NCI-H1436 (cell line): ENCODE measurements at regions not wholly inside any gene's neighbourhood (a gene's known extent, or its start where the extent isn't known, plus 50 kb on each side); places are given as distances from the start of the nearest gene placed in this dataset.
"Not testable (repeated sequence)": the region's sequence is repeated elsewhere in the genome, so short reads cannot be mapped to it uniquely, and the experiment has no call there.

Experiments
- DNase-seq: peaks from one replicate; lab custom pipeline; 2025; lab: John Stamatoyannopoulos, UW

GRCh38 chr9:27818348-27818747, 245.1 kb upstream of the C9orf72 start:
- DNase-seq, result no peak

- no peak for DNase-seq
These were observed 255.6 kb upstream of the C9orf72 start for GRCh38 chr9:27828908-27829307.

GRCh38 chr9:27829621-27830020, 256.3 kb upstream of the C9orf72 start:
- no peak for DNase-seq

GRCh38 chr9:27832108-27832507, 258.8 kb upstream of the C9orf72 start:
- not testable (repeated sequence) for DNase-seq

GRCh38 chr9:27835286-27835685, 262.0 kb upstream of the C9orf72 start:
- no peak for DNase-seq

GRCh38 chr9:27835746-27836145, 262.5 kb upstream of the C9orf72 start:
- DNase-seq, result no peak

- DNase-seq, result no peak
These were observed 263.6 kb upstream of the C9orf72 start for GRCh38 chr9:27836661-27837401.

- no peak for DNase-seq
These were observed 265.6 kb upstream of the C9orf72 start for GRCh38 chr9:27838876-27839275.

- not testable (repeated sequence) for DNase-seq
These were observed 266.5 kb upstream of the C9orf72 start for GRCh38 chr9:27839767-27840166.

GRCh38 chr9:27844797-27845196, 271.5 kb upstream of the C9orf72 start:
- no peak for DNase-seq

- no peak for DNase-seq
These were observed 274.1 kb upstream of the C9orf72 start for GRCh38 chr9:27847380-27847779.

- no peak for DNase-seq
These were observed 274.5 kb upstream of the C9orf72 start for GRCh38 chr9:27847818-27848217.

- DNase-seq, result no peak
These were observed 275.0 kb upstream of the C9orf72 start for GRCh38 chr9:27848315-27848714.

GRCh38 chr9:27851858-27852257, 278.6 kb upstream of the C9orf72 start:
- DNase-seq, result no peak

GRCh38 chr9:27853529-27853928, 280.2 kb upstream of the C9orf72 start:
- no peak for DNase-seq

GRCh38 chr9:27856054-27856453, 282.8 kb upstream of the C9orf72 start:
- no peak for DNase-seq

GRCh38 chr9:27856748-27857147, 283.5 kb upstream of the C9orf72 start:
- no peak for DNase-seq

- DNase-seq, result no peak
These were observed 288.6 kb upstream of the C9orf72 start for GRCh38 chr9:27861887-27862286.

- DNase-seq, result peak; percentile 33
These were observed 291.6 kb upstream of the C9orf72 start for GRCh38 chr9:27864644-27865438.

- DNase-seq, result no peak
These were observed 293.5 kb upstream of the C9orf72 start for GRCh38 chr9:27866741-27867140.

GRCh38 chr9:27870404-27870803, 297.1 kb upstream of the C9orf72 start:
- DNase-seq, result no peak

- no peak for DNase-seq
These were observed 306.9 kb upstream of the C9orf72 start for GRCh38 chr9:27880156-27880555.

GRCh38 chr9:27880635-27881034, 307.4 kb upstream of the C9orf72 start:
- no peak for DNase-seq
